ENCODE measurements at regions not wholly inside any gene's neighbourhood (a gene's known extent, or its start where the extent isn't known, plus 50 kb on each side); places are given as distances from the start of the nearest gene placed in this dataset.
"Not testable (repeated sequence)": the region's sequence is repeated elsewhere in the genome, so short reads cannot be mapped to it uniquely, and the experiment has no call there.

DNA sequence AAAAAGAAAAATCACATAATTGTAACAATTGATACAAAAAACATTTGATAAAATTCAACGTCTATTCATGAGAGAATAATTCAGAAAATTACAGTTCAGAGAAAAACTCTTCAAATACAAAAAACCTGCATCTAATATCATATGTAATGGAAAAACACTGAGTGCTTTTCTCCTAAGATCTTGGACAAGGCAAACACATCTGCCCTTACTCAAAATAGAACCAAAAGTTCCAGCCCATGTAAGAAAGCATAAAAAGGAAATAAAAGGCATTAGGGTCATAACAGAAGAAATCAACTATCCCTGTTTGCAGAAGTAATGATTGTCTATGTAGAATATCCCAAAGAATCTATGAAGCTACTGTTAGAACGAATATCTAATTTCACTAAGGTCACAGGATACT, 721.4 kb downstream of the RFPL4B start:
- no peaks in the 10 kb centered on the region for H3F3A ChIP-seq (ENCODE audit: insufficient read depth, low read length)
- H3K4me3 ChIP-seq (ENCODE audit: low read depth, low read length, poor library complexity, severe bottlenecking) = no peak overlapping the region
- H4K20me1 ChIP-seq (ENCODE audit: insufficient read depth, low read length) = no peaks in the 10 kb centered on the region
- H3K4me2 ChIP-seq (ENCODE audit: low read length) = no peak overlapping the region
- no peaks in the 10 kb centered on the region for H3K79me2 ChIP-seq (ENCODE audit: insufficient read depth, low read length)
- H3K4me1 ChIP-seq (ENCODE audit: insufficient read depth, low read length, severe bottlenecking) = no peaks in the 10 kb centered on the region
- no peak overlapping the region for H3K27ac ChIP-seq (ENCODE audit: low read depth, low read length, poor library complexity, severe bottlenecking)
- no peaks in the 10 kb centered on the region for H3K9me3 ChIP-seq (ENCODE audit: low read length)
- H3K9me2 ChIP-seq (ENCODE audit: low read depth, low read length) = no peaks in the 10 kb centered on the region
- no peak for TF ChIP-seq EZH2 (IDR thresholded peaks at IDR 0.05; ENCODE audit: borderline replicate concordance, low read length)
- TF ChIP-seq, protein P1, sequence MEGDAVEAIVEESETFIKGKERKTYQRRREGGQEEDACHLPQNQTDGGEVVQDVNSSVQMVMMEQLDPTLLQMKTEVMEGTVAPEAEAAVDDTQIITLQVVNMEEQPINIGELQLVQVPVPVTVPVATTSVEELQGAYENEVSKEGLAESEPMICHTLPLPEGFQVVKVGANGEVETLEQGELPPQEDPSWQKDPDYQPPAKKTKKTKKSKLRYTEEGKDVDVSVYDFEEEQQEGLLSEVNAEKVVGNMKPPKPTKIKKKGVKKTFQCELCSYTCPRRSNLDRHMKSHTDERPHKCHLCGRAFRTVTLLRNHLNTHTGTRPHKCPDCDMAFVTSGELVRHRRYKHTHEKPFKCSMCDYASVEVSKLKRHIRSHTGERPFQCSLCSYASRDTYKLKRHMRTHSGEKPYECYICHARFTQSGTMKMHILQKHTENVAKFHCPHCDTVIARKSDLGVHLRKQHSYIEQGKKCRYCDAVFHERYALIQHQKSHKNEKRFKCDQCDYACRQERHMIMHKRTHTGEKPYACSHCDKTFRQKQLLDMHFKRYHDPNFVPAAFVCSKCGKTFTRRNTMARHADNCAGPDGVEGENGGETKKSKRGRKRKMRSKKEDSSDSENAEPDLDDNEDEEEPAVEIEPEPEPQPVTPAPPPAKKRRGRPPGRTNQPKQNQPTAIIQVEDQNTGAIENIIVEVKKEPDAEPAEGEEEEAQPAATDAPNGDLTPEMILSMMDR (IDR thresholded peaks at IDR 0.05; ENCODE audit: low read length) = no peak
- H3K36me3 ChIP-seq (ENCODE audit: insufficient read depth, low read length) = no peaks in the 10 kb centered on the region
- no peak overlapping the region for H2AFZ ChIP-seq (ENCODE audit: low read length)
- H3K9ac ChIP-seq (ENCODE audit: low read length) = no peak overlapping the region
- no peaks in the 10 kb centered on the region for H3K27me3 ChIP-seq (ENCODE audit: insufficient read depth, low read length)

DNA sequence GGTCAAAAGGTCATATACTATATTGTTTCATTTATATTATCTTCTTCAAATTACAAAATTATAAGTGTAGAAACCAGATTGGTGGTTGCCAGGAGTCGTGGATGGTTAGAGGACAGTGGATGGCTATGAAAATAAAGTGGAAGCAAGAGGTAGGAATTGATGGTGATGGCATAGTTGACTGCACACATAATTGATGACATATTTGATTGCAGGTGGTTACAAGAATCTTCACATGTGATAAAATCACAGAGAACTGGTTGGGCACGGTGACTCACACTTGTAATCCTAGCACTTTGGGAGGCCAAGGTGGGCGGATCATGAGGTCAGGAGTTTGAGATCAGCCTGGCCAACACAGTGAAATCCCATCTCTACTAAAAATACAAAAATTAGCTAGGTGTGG, 723.6 kb downstream of the RFPL4B start:
- H3K4me2 ChIP-seq (ENCODE audit: low read length); H3K4me3 ChIP-seq (ENCODE audit: low read depth, low read length, poor library complexity, severe bottlenecking); H3K27me3 ChIP-seq (ENCODE audit: insufficient read depth, low read length); H3K79me2 ChIP-seq (ENCODE audit: insufficient read depth, low read length); H3F3A ChIP-seq (ENCODE audit: insufficient read depth, low read length); H3K4me1 ChIP-seq (ENCODE audit: insufficient read depth, low read length, severe bottlenecking); H3K27ac ChIP-seq (ENCODE audit: low read depth, low read length, poor library complexity, severe bottlenecking); H3K9me2 ChIP-seq (ENCODE audit: low read depth, low read length); H3K9ac ChIP-seq (ENCODE audit: low read length); H4K20me1 ChIP-seq (ENCODE audit: insufficient read depth, low read length); H3K9me3 ChIP-seq (ENCODE audit: low read length); H3K36me3 ChIP-seq (ENCODE audit: insufficient read depth, low read length); H2AFZ ChIP-seq (ENCODE audit: low read length): not testable (repeated sequence)

DNA sequence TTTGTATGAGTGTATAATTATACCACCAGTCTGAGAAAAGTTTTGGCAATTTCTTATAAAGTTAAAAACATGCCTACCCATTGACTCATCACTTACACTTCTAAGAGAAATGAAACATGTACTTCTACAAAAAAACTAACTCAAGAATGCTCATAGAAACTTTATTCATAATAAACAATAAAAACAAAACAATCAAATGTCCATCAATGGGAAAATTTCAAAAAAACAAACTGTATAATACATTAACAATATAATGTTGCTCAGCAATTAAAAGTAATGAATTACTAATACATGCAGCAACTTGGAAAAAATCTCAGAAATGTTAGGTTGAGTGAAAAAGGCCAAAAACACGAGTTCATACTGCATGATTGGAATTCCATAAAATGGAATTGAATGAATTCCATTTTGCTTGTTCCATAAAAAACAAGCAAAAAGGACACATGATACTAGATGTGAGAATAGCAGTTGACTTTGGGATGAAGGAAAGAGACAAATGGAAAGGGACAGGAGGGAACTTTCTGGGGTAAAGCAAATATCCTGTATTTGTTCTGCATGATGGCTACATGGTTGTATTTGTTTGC, 726.6 kb downstream of the RFPL4B start:
- Histone ChIP-seq H2AFZ (ENCODE audit: low read length) (no peak overlapping the region), H3K27ac (ENCODE audit: low read depth, low read length, poor library complexity, severe bottlenecking) (no peak overlapping the region)

DNA sequence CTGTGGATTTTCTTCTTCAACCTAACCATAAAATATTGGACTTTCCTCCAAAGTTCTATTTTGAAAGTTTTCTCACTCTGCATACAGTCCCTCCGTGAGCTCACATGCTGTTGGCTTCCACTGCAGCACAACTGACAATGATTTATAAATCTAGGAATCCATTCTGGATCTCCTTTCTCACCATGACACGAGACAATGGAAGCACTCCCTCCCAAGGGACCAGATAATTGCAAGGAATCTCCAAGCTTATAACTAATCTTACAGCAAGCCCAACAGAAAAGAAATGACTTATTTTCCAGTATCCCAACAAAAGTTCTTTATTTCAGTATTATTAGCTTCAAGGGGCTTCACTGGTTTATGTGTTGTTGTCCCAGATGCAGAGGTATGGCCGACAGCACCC, 729.0 kb downstream of the RFPL4B start:
- H3K36me3 ChIP-seq (ENCODE audit: insufficient read depth, low read length) = no peaks in the 10 kb centered on the region
- H3K79me2 ChIP-seq (ENCODE audit: insufficient read depth, low read length) = no peaks in the 10 kb centered on the region
- H3K9me2 ChIP-seq (ENCODE audit: low read depth, low read length) = no peaks in the 10 kb centered on the region
- no peaks in the 10 kb centered on the region for H3K27me3 ChIP-seq (ENCODE audit: insufficient read depth, low read length)
- no peak overlapping the region for H3K4me2 ChIP-seq (ENCODE audit: low read length)
- H3F3A ChIP-seq (ENCODE audit: insufficient read depth, low read length) = no peaks in the 10 kb centered on the region
- H2AFZ ChIP-seq (ENCODE audit: low read length) = no peak overlapping the region
- TF ChIP-seq EZH2 (IDR thresholded peaks at IDR 0.05; ENCODE audit: borderline replicate concordance, low read length) = no peak
- TF ChIP-seq, protein P1 (IDR thresholded peaks at IDR 0.05; ENCODE audit: low read length) = no peak
- H4K20me1 ChIP-seq (ENCODE audit: insufficient read depth, low read length) = no peaks in the 10 kb centered on the region
- H3K4me3 ChIP-seq (ENCODE audit: low read depth, low read length, poor library complexity, severe bottlenecking) = no peak overlapping the region
- no peaks in the 10 kb centered on the region for H3K4me1 ChIP-seq (ENCODE audit: insufficient read depth, low read length, severe bottlenecking)
- no peak overlapping the region for H3K9ac ChIP-seq (ENCODE audit: low read length)
- no peaks in the 10 kb centered on the region for H3K9me3 ChIP-seq (ENCODE audit: low read length)
- no peak overlapping the region for H3K27ac ChIP-seq (ENCODE audit: low read depth, low read length, poor library complexity, severe bottlenecking)

More for the DNA sequence above, 726.6 kb downstream of the RFPL4B start:
- Histone ChIP-seq H3K36me3 (ENCODE audit: insufficient read depth, low read length) (no peaks in the 10 kb centered on the region), H3K9me3 (ENCODE audit: low read length) (no peaks in the 10 kb centered on the region), H3K9me2 (ENCODE audit: low read depth, low read length) (no peaks in the 10 kb centered on the region), H3F3A (ENCODE audit: insufficient read depth, low read length) (no peaks in the 10 kb centered on the region), H3K4me3 (ENCODE audit: low read depth, low read length, poor library complexity, severe bottlenecking) (no peak overlapping the region), H3K4me1 (ENCODE audit: insufficient read depth, low read length, severe bottlenecking) (no peaks in the 10 kb centered on the region), H4K20me1 (ENCODE audit: insufficient read depth, low read length) (no peaks in the 10 kb centered on the region), H3K9ac (ENCODE audit: low read length) (no peak overlapping the region), H3K27me3 (ENCODE audit: insufficient read depth, low read length) (no peaks in the 10 kb centered on the region), H3K4me2 (ENCODE audit: low read length) (no peak overlapping the region), H3K79me2 (ENCODE audit: insufficient read depth, low read length) (no peaks in the 10 kb centered on the region)
- TF ChIP-seq, protein P1 (IDR thresholded peaks at IDR 0.05; ENCODE audit: low read length) = no peak
- no peak for TF ChIP-seq EZH2 (IDR thresholded peaks at IDR 0.05; ENCODE audit: borderline replicate concordance, low read length)
